ENCODE measurements at regions not wholly inside any gene's neighbourhood (a gene's known extent, or its start where the extent isn't known, plus 50 kb on each side); places are given as distances from the start of the nearest gene placed in this dataset.

- no peaks in the 10 kb centered on the region for H3K27me3 ChIP-seq (ENCODE audit: insufficient read depth, poor library complexity, severe bottlenecking)
- H3K4me3 ChIP-seq (replicated peaks; ENCODE audit: insufficient read depth, low read length): no peak overlapping the region
- no peak overlapping the region for H3K27ac ChIP-seq (replicated peaks)
- DNase-seq (ENCODE audit: low read depth in 1 of 2, low spot score in 1 of 2): no peak
- no peak for TF ChIP-seq GABPA (IDR thresholded peaks at IDR 0.05; ENCODE audit: low read depth)
- no peak for TF ChIP-seq SPI1 (IDR thresholded peaks at IDR 0.05; ENCODE audit: borderline replicate concordance, low read depth)
Measured at GRCh38 chr2:138275881-138276280, 225.7 kb upstream of the SPOPL start.

- no peak overlapping the region for H3K4me3 ChIP-seq (replicated peaks; ENCODE audit: insufficient read depth, low read length)
- no peak for TF ChIP-seq GABPA (IDR thresholded peaks at IDR 0.05; ENCODE audit: low read depth)
- no peak for TF ChIP-seq SPI1 (IDR thresholded peaks at IDR 0.05; ENCODE audit: borderline replicate concordance, low read depth)
- TF ChIP-seq POLR2AphosphoS5 (IDR thresholded peaks at IDR 0.05; ENCODE audit: low read depth): no peak
- TF ChIP-seq, protein P1, sequence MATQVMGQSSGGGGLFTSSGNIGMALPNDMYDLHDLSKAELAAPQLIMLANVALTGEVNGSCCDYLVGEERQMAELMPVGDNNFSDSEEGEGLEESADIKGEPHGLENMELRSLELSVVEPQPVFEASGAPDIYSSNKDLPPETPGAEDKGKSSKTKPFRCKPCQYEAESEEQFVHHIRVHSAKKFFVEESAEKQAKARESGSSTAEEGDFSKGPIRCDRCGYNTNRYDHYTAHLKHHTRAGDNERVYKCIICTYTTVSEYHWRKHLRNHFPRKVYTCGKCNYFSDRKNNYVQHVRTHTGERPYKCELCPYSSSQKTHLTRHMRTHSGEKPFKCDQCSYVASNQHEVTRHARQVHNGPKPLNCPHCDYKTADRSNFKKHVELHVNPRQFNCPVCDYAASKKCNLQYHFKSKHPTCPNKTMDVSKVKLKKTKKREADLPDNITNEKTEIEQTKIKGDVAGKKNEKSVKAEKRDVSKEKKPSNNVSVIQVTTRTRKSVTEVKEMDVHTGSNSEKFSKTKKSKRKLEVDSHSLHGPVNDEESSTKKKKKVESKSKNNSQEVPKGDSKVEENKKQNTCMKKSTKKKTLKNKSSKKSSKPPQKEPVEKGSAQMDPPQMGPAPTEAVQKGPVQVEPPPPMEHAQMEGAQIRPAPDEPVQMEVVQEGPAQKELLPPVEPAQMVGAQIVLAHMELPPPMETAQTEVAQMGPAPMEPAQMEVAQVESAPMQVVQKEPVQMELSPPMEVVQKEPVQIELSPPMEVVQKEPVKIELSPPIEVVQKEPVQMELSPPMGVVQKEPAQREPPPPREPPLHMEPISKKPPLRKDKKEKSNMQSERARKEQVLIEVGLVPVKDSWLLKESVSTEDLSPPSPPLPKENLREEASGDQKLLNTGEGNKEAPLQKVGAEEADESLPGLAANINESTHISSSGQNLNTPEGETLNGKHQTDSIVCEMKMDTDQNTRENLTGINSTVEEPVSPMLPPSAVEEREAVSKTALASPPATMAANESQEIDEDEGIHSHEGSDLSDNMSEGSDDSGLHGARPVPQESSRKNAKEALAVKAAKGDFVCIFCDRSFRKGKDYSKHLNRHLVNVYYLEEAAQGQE (IDR thresholded peaks at IDR 0.05; ENCODE audit: insufficient replicate concordance, low read depth): no peak
- TF ChIP-seq, protein P2, sequence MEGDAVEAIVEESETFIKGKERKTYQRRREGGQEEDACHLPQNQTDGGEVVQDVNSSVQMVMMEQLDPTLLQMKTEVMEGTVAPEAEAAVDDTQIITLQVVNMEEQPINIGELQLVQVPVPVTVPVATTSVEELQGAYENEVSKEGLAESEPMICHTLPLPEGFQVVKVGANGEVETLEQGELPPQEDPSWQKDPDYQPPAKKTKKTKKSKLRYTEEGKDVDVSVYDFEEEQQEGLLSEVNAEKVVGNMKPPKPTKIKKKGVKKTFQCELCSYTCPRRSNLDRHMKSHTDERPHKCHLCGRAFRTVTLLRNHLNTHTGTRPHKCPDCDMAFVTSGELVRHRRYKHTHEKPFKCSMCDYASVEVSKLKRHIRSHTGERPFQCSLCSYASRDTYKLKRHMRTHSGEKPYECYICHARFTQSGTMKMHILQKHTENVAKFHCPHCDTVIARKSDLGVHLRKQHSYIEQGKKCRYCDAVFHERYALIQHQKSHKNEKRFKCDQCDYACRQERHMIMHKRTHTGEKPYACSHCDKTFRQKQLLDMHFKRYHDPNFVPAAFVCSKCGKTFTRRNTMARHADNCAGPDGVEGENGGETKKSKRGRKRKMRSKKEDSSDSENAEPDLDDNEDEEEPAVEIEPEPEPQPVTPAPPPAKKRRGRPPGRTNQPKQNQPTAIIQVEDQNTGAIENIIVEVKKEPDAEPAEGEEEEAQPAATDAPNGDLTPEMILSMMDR (IDR thresholded peaks at IDR 0.05; ENCODE audit: insufficient read depth, low read length): no peak
- no peak overlapping the region for H3K27ac ChIP-seq (replicated peaks)
- no peaks in the 10 kb centered on the region for H3K27me3 ChIP-seq (ENCODE audit: insufficient read depth, poor library complexity, severe bottlenecking)
- no peak for DNase-seq (ENCODE audit: low read depth in 1 of 2, low spot score in 1 of 2)
Measured at GRCh38 chr2:138276339-138276738, 225.2 kb upstream of the SPOPL start.

GRCh38 chr2:138277062-138277461 is 224.5 kb upstream of the SPOPL start:
- no peak for DNase-seq (ENCODE audit: low read depth in 1 of 2, low spot score in 1 of 2)
- TF ChIP-seq POLR2AphosphoS5 (IDR thresholded peaks at IDR 0.05; ENCODE audit: low read depth): no peak
- TF ChIP-seq, protein P1 (IDR thresholded peaks at IDR 0.05; ENCODE audit: insufficient replicate concordance, low read depth): no peak
- TF ChIP-seq GABPA (IDR thresholded peaks at IDR 0.05; ENCODE audit: low read depth): no peak
- TF ChIP-seq SPI1 (IDR thresholded peaks at IDR 0.05; ENCODE audit: borderline replicate concordance, low read depth): no peak
- TF ChIP-seq, protein P2 (IDR thresholded peaks at IDR 0.05; ENCODE audit: insufficient read depth, low read length): no peak
- Histone ChIP-seq H3K4me3 (replicated peaks; ENCODE audit: insufficient read depth, low read length) (no peak overlapping the region), H3K27ac (replicated peaks) (no peak overlapping the region), H3K27me3 (ENCODE audit: insufficient read depth, poor library complexity, severe bottlenecking) (no peaks in the 10 kb centered on the region)

GRCh38 chr2:138279871-138280270 is 221.7 kb upstream of the SPOPL start:
- TF ChIP-seq GABPA (IDR thresholded peaks at IDR 0.05; ENCODE audit: low read depth) (no peak), SPI1 (IDR thresholded peaks at IDR 0.05; ENCODE audit: borderline replicate concordance, low read depth) (no peak), POLR2AphosphoS5 (IDR thresholded peaks at IDR 0.05; ENCODE audit: low read depth) (no peak)
- TF ChIP-seq, protein P1 (IDR thresholded peaks at IDR 0.05; ENCODE audit: insufficient replicate concordance, low read depth): no peak
- TF ChIP-seq, protein P2 (IDR thresholded peaks at IDR 0.05; ENCODE audit: insufficient read depth, low read length): no peak
- DNase-seq (ENCODE audit: low read depth in 1 of 2, low spot score in 1 of 2): no peak
- Histone ChIP-seq H3K27ac (replicated peaks) (no peak overlapping the region), H3K4me3 (replicated peaks; ENCODE audit: insufficient read depth, low read length) (no peak overlapping the region), H3K27me3 (ENCODE audit: insufficient read depth, poor library complexity, severe bottlenecking) (no peaks in the 10 kb centered on the region)

Data from HL-60 (cell line).